ENCODE measurements at regions not wholly inside any gene's neighbourhood (a gene's known extent, or its start where the extent isn't known, plus 50 kb on each side); places are given as distances from the start of the nearest gene placed in this dataset.

DNA sequence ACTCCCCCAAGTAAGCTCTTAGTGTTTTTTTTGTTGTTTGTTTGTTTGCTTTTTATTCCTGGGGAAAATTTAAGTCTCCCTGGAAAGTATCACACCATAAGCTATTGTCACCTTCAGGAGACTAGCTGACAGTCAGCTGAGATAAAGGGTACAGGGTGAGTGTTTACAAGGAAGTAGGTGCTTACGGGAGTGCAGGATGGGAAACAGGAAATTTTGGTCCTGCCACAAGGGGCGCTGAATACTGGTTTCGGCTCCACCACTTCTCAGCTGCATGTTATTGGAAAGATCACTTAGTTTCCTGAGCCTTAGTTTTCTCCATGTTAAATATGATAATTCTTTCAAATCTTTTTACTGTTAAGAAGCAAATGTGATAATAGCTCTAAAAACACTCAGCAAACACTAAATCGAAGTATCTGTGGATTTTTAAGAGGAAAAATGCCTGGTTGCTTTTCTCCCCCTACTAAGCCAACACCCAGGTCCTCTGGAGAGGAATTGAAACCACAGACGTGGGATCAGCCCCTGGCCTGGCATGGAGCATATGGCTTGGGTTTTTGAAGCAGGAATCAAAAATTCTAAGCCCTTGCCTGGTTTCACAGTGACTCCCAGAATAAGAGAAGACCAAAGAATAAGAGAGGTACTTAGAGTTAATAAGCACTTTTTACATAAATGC, 90.7 kb downstream of the SCN11A start:
- Histone ChIP-seq H3K27me3 (ENCODE audit: control insufficient read depth in 2 of 2, insufficient read depth in 2 of 2, low read length in 2 of 2) (peaks cover 3 to 4% of the 10 kb centered on the region in 2 experiments), H3K9me3 (replicated peaks; ENCODE audit: control insufficient read depth, insufficient read depth, low read length) (no peaks in the 10 kb centered on the region), H3K9ac (replicated peaks; ENCODE audit: extremely low read depth, insufficient read depth, low read length) (no peak overlapping the region), H3K36me3 (ENCODE audit: control insufficient read depth in 2 of 2, extremely low read depth in 1 of 2, insufficient read depth in 2 of 2, low read length in 2 of 2) (no peaks in the 10 kb centered on the region), H3K79me2 (ENCODE audit: control insufficient read depth, insufficient read depth, low read length) (no peaks in the 10 kb centered on the region), H3K9me1 (replicated peaks; ENCODE audit: control insufficient read depth, extremely low read depth, insufficient read depth, low read length) (no peaks in the 10 kb centered on the region), H3K27ac (ENCODE audit: insufficient read depth, low read depth, low read length) (no peak overlapping the region), H2AFZ (ENCODE audit: low read depth, low read length) (peak overlapping the region; percentile 37), H3K4me2 (ENCODE audit: insufficient read depth, low read length) (no peak overlapping the region), H3K4me3 (replicated peaks in 1 of 3; ENCODE audit: insufficient read depth in 1 of 3, low read depth in 1 of 3, low read length in 3 of 3) (no peak overlapping the region), H4K20me1 (replicated peaks; ENCODE audit: control insufficient read depth, extremely low read depth, insufficient read depth, low read length) (no peaks in the 10 kb centered on the region), H3K4me1 (ENCODE audit: control insufficient read depth, extremely low read depth, insufficient read depth, low read length) (no peaks in the 10 kb centered on the region)
- FAIRE-seq (peak; percentile 89), DNase-seq (ENCODE audit: low read depth, low spot score) (peak; percentile 57)
- dilution Hi-C loops (cut with MboI; ENCODE audit: extremely low pct_ligation_motif_present, low sequenced_read_pairs) (no loop called here), intact Hi-C loops (cut with micrococcal nuclease) (no loop called here)
- CTCF ChIA-PET: interaction anchor here (0.7 to 3.0 kb wide), 9 partner anchors 11 to 327 kb away, joined by 3 to 24 read pairs (median 4); no protein-coding TSS in a partner anchor
- POLR2A ChIA-PET: no interaction called here
- TF ChIP-seq, protein P1, sequence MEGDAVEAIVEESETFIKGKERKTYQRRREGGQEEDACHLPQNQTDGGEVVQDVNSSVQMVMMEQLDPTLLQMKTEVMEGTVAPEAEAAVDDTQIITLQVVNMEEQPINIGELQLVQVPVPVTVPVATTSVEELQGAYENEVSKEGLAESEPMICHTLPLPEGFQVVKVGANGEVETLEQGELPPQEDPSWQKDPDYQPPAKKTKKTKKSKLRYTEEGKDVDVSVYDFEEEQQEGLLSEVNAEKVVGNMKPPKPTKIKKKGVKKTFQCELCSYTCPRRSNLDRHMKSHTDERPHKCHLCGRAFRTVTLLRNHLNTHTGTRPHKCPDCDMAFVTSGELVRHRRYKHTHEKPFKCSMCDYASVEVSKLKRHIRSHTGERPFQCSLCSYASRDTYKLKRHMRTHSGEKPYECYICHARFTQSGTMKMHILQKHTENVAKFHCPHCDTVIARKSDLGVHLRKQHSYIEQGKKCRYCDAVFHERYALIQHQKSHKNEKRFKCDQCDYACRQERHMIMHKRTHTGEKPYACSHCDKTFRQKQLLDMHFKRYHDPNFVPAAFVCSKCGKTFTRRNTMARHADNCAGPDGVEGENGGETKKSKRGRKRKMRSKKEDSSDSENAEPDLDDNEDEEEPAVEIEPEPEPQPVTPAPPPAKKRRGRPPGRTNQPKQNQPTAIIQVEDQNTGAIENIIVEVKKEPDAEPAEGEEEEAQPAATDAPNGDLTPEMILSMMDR (IDR thresholded peaks at IDR 0.05; ENCODE audit: extremely low read depth in 1 of 2, insufficient read depth in 1 of 2, low read depth in 1 of 2, low read length in 2 of 2): peak; percentile 74 to 76
- TF ChIP-seq MAX (IDR thresholded peaks at IDR 0.05; ENCODE audit: insufficient read depth, insufficient read length): no peak
- BruUV-seq (replicated peaks): no TSS peak

DNA sequence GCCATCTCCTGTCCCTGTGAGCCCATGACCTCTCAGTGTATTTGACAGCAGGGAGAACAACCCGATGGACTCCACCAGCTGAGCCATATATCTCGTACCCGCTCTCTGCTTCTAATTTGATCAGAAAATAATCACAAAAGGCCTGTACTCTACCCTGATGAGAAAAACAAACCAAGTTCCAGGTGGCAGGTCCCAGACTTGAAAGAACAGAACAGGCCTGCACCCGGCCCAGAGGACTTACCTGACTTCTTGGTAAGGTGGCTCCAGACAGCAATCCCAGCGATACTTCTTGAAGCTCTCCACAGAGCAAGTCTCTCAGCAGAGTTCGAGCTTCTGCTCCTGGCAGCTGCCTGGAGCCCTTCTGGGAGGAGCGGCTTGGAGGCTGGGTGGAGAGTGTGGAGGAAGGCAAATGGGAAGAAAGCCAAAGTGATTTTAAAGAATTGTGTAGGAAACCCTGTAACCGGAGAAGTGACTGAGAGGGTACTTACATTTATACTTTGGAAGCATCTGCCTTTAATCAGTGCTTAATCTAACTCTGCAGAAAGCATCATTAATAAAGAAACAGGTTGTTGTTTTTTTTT, 91.6 kb downstream of the SCN11A start:
- H3K27me3 ChIP-seq (ENCODE audit: control insufficient read depth in 2 of 2, insufficient read depth in 2 of 2, low read length in 2 of 2): no peaks in the 10 kb centered on the region
- H3K9me1 ChIP-seq (replicated peaks; ENCODE audit: control insufficient read depth, extremely low read depth, insufficient read depth, low read length): no peaks in the 10 kb centered on the region
- no peaks in the 10 kb centered on the region for H3K4me1 ChIP-seq (ENCODE audit: control insufficient read depth, extremely low read depth, insufficient read depth, low read length)
- H3K9ac ChIP-seq (replicated peaks; ENCODE audit: extremely low read depth, insufficient read depth, low read length): no peak overlapping the region
- ChIA-PET CTCF (interaction anchor here (0.9 to 3.0 kb wide), 5 partner anchors 12 to 79 kb away, joined by 4 to 24 read pairs (median 5); no protein-coding TSS in a partner anchor), POLR2A (no interaction called here)
- TF ChIP-seq, protein P1 (IDR thresholded peaks at IDR 0.05; ENCODE audit: extremely low read depth in 1 of 2, insufficient read depth in 1 of 2, low read depth in 1 of 2, low read length in 2 of 2): no peak
- TF ChIP-seq POLR2AphosphoS5 (IDR thresholded peaks at IDR 0.05; ENCODE audit: insufficient read depth, low read depth, low read length): no peak
- TF ChIP-seq POLR2A (IDR thresholded peaks at IDR 0.05; ENCODE audit: low read depth, low read length): no peak
- TF ChIP-seq FOS (IDR thresholded peaks at IDR 0.05; ENCODE audit: borderline replicate concordance, insufficient read depth, low read length): no peak
- TF ChIP-seq EZH2 (IDR thresholded peaks at IDR 0.05; ENCODE audit: borderline replicate concordance, low read depth, low read length, severe bottlenecking): no peak
- no peak for TF ChIP-seq MYC (IDR thresholded peaks at IDR 0.05; ENCODE audit: low read depth, low read length)
- TF ChIP-seq GATA2 (IDR thresholded peaks at IDR 0.05; ENCODE audit: insufficient read depth, insufficient read length, low read depth, low read length): no peak
- no peak for TF ChIP-seq JUN (IDR thresholded peaks at IDR 0.05; ENCODE audit: borderline replicate concordance, insufficient read depth, insufficient read length, low read depth)
- no peak for TF ChIP-seq MAX (IDR thresholded peaks at IDR 0.05; ENCODE audit: insufficient read depth, insufficient read length)
- no peak overlapping the region for H3K4me2 ChIP-seq (ENCODE audit: insufficient read depth, low read length)
- DNase-seq (ENCODE audit: low read depth, low spot score) (no peak), FAIRE-seq (no peak)
- no peak overlapping the region for H3K27ac ChIP-seq (ENCODE audit: insufficient read depth, low read depth, low read length)
- no peaks in the 10 kb centered on the region for H3K79me2 ChIP-seq (ENCODE audit: control insufficient read depth, insufficient read depth, low read length)
- no peak overlapping the region for H3K4me3 ChIP-seq (replicated peaks in 1 of 3; ENCODE audit: insufficient read depth in 1 of 3, low read depth in 1 of 3, low read length in 3 of 3)
- H4K20me1 ChIP-seq (replicated peaks; ENCODE audit: control insufficient read depth, extremely low read depth, insufficient read depth, low read length): no peaks in the 10 kb centered on the region
- H2AFZ ChIP-seq (ENCODE audit: low read depth, low read length): no peak overlapping the region
- no peaks in the 10 kb centered on the region for H3K9me3 ChIP-seq (replicated peaks; ENCODE audit: control insufficient read depth, insufficient read depth, low read length)
- no peaks in the 10 kb centered on the region for H3K36me3 ChIP-seq (ENCODE audit: control insufficient read depth in 2 of 2, extremely low read depth in 1 of 2, insufficient read depth in 2 of 2, low read length in 2 of 2)
- dilution Hi-C loops (cut with MboI; ENCODE audit: extremely low pct_ligation_motif_present, low sequenced_read_pairs): no loop called here
- intact Hi-C loops (cut with micrococcal nuclease): no loop called here
- BruUV-seq (replicated peaks): no TSS peak
